ENCODE measurements at regions not wholly inside any gene's neighbourhood (a gene's known extent, or its start where the extent isn't known, plus 50 kb on each side); places are given as distances from the start of the nearest gene placed in this dataset.

- H3K27me3 ChIP-seq (ENCODE audit: control insufficient read depth in 1 of 2, insufficient read depth in 2 of 2, low read length in 2 of 2): no peaks in the 10 kb centered on the region
- H3K9ac ChIP-seq (ENCODE audit: insufficient read depth, low read depth, low read length): no peak overlapping the region
These were observed 339.8 kb upstream of the EPHA4 start for GRCh38 chr2:221911890-221912289.

More at GRCh38 chr2:221911890-221912289, 339.8 kb upstream of the EPHA4 start:
- Histone ChIP-seq H2AFZ (ENCODE audit: low read length) (no peak overlapping the region), H3K4me2 (ENCODE audit: low read depth, low read length) (no peak overlapping the region), H3K4me1 (ENCODE audit: insufficient read depth, low read length) (no peaks in the 10 kb centered on the region), H4K20me1 (ENCODE audit: insufficient read depth, low read length) (no peaks in the 10 kb centered on the region), H3K27ac (ENCODE audit: extremely low read length, insufficient read depth, low read length) (no peak overlapping the region), H3K79me2 (ENCODE audit: insufficient read depth, low read length) (no peaks in the 10 kb centered on the region), H3K4me3 (replicated peaks in 1 of 3; ENCODE audit: insufficient read depth in 1 of 3, low read depth in 2 of 3, low read length in 3 of 3) (no peak overlapping the region), H3K36me3 (replicated peaks in 1 of 2; ENCODE audit: control insufficient read depth in 1 of 2, insufficient read depth in 2 of 2, low read length in 2 of 2) (no peaks in the 10 kb centered on the region), H3K9me3 (ENCODE audit: low read length) (no peaks in the 10 kb centered on the region)
- FAIRE-seq (no peak), ATAC-seq (no peak), DNase-seq (ENCODE audit: low spot score) (no peak)
- ChIA-PET POLR2A (no interaction called here), CTCF (ENCODE audit: low intra/inter-chr PET ratio, low total read pairs) (no interaction called here)
- intact Hi-C loops (cut with micrococcal nuclease; ENCODE audit: unreplicated experiment): no loop called here
- TF ChIP-seq NAIF1 (CRISPR knock-in tag; IDR thresholded peaks at IDR 0.05; ENCODE audit: borderline replicate concordance): no peak
- no peak for TF ChIP-seq MTF2 (CRISPR knock-in tag; IDR thresholded peaks at IDR 0.05; ENCODE audit: borderline replicate concordance)
- no peak for TF ChIP-seq KDM5B (CRISPR knock-in tag; IDR thresholded peaks at IDR 0.05; ENCODE audit: borderline replicate concordance)
- TF ChIP-seq, protein P1, sequence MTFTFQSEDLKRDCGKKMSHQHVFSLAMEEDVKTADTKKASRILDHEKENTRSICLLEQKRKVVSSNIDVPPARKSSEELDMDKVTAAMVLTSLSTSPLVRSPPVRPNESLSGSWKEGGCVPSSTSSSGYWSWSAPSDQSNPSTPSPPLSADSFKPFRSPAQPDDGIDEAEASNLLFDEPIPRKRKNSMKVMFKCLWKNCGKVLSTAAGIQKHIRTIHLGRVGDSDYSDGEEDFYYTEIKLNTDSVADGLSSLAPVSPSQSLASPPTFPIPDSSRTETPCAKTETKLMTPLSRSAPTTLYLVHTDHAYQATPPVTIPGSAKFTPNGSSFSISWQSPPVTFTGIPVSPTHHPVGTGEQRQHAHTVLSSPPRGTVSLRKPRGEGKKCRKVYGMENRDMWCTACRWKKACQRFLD (CRISPR knock-in tag; IDR thresholded peaks at IDR 0.05; ENCODE audit: borderline replicate concordance): no peak
- TF ChIP-seq ZNF562 (CRISPR knock-in tag; IDR thresholded peaks at IDR 0.05; ENCODE audit: borderline replicate concordance): no peak
- no peak for TF ChIP-seq ZNF710 (CRISPR knock-in tag; IDR thresholded peaks at IDR 0.05; ENCODE audit: borderline replicate concordance)
- no peak for TF ChIP-seq ZMAT3 (CRISPR knock-in tag; conservative IDR thresholded peaks at IDR 0.05)
- TF ChIP-seq HNRNPUL1 (IDR thresholded peaks at IDR 0.05; ENCODE audit: low read depth, low read length): no peak
- TF ChIP-seq, protein P2, sequence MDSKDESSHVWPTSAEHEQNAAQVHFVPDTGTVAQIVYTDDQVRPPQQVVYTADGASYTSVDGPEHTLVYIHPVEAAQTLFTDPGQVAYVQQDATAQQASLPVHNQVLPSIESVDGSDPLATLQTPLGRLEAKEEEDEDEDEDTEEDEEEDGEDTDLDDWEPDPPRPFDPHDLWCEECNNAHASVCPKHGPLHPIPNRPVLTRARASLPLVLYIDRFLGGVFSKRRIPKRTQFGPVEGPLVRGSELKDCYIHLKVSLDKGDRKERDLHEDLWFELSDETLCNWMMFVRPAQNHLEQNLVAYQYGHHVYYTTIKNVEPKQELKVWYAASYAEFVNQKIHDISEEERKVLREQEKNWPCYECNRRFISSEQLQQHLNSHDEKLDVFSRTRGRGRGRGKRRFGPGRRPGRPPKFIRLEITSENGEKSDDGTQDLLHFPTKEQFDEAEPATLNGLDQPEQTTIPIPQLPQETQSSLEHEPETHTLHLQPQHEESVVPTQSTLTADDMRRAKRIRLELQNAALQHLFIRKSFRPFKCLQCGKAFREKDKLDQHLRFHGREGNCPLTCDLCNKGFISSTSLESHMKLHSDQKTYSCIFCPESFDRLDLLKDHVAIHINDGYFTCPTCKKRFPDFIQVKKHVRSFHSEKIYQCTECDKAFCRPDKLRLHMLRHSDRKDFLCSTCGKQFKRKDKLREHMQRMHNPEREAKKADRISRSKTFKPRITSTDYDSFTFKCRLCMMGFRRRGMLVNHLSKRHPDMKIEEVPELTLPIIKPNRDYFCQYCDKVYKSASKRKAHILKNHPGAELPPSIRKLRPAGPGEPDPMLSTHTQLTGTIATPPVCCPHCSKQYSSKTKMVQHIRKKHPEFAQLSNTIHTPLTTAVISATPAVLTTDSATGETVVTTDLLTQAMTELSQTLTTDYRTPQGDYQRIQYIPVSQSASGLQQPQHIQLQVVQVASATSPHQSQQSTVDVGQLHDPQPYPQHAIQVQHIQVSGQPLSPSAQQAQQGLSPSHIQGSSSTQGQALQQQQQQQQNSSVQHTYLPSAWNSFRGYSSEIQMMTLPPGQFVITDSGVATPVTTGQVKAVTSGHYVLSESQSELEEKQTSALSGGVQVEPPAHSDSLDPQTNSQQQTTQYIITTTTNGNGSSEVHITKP (CRISPR knock-in tag; IDR thresholded peaks at IDR 0.05; ENCODE audit: low read depth): no peak
- TF ChIP-seq, protein P3, sequence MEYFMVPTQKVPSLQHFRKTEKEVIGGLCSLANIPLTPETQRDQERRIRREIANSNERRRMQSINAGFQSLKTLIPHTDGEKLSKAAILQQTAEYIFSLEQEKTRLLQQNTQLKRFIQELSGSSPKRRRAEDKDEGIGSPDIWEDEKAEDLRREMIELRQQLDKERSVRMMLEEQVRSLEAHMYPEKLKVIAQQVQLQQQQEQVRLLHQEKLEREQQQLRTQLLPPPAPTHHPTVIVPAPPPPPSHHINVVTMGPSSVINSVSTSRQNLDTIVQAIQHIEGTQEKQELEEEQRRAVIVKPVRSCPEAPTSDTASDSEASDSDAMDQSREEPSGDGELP (IDR thresholded peaks at IDR 0.05; ENCODE audit: borderline replicate concordance, low read depth): no peak
- no peak for TF ChIP-seq XBP1 (CRISPR knock-in tag; IDR thresholded peaks at IDR 0.05)
- TF ChIP-seq SCMH1 (CRISPR knock-in tag; IDR thresholded peaks at IDR 0.05; ENCODE audit: borderline replicate concordance): no peak
- no peak for TF ChIP-seq PLSCR1 (CRISPR knock-in tag; IDR thresholded peaks at IDR 0.05; ENCODE audit: borderline replicate concordance)
- no peak for TF ChIP-seq ZNF737 (CRISPR knock-in tag; IDR thresholded peaks at IDR 0.05; ENCODE audit: borderline replicate concordance)
- in situ Hi-C loops (cut with HindIII; ENCODE audit: extremely low pct_ligation_motif_present, low pct_unique_long_range_greater_than_20kb): no loop called here
- WGBS (ENCODE audit: low lambda C conversion rate): 8% methylated on average over 1 of the region's 1 CpG
- no TSS peak for BruUV-seq (replicated peaks)

All from HepG2 (cell line).